HG03460 (cell line): ENCODE measurements at regions not wholly inside any gene's neighbourhood (a gene's known extent, or its start where the extent isn't known, plus 50 kb on each side); places are given as distances from the start of the nearest gene placed in this dataset.
A peak's percentile ranks its signal among the peaks of the same experiment; 100 is the strongest.

Source experiments
- ATAC-seq: cut with Tn5 transposase; IDR thresholded peaks from one replicate; pipeline ENCODE4 v1.9.1; 2021; ENCODE audit not compliant: unreplicated experiment

- no peak for ATAC-seq
Observed at GRCh38 chr6:113620386-113620785, 236.8 kb upstream of the MARCKS start.

DNA sequence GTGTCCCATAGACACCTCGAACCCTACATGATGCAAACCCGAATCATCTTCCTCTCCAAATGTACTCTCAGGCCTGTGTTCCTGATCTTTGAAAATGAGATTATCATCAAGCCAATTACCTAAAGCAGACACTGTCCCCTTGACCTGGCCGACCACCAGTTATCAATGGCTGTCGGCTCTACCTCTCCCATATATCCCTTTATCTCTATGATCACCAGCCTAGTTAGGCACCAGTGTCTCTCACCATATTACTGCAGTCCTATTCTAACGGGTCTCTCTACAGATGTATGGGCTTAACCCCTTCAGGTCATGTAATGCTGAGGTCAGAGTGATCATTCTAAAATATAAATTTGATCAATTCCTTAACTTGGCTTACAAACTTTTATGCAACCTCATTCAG, 234.9 kb upstream of the MARCKS start:
- no peak for ATAC-seq

DNA sequence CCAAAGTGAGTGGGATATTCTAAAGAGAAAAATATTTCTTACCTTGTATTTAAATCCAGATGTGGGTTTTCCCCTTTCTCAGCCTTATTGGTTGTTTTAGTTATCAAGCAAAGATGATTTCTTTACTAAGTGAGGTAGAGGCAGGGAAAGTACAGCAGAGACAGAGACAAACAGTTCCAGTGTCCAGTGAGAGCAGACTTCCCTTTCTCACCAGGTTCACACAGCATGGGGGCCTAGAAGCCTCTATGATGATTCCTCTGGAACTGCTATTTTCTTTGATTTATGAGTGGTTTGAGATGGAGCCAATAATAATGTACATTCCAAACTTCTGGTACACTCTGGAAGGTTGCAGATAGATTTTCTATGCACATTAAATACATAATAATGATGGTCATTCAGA, 234.0 kb upstream of the MARCKS start:
- ATAC-seq: no peak

- ATAC-seq: peak; percentile 36
Observed at GRCh38 chr6:113625850-113626249, 231.3 kb upstream of the MARCKS start.

DNA sequence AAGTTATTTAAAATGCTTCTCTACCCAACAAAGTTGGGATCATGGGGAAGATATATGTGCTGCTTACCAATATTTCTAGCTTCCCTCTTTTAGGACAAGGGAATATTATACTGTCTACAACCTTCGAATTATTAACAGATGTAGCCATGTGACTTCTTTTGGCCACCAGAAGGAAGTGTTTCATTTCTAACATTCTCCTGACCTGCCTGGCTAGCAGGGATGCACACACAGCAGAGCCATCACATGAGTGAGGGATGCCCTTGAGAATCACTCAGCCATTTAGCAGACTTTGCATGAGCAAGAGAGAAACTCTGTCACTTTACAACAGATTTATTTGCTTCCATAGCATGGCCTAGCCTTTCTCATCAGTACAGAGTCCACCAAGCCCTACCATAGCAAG, 230.7 kb upstream of the MARCKS start:
- ATAC-seq: peak; percentile 35

- ATAC-seq: no peak
Observed at GRCh38 chr6:113627480-113627879, 229.7 kb upstream of the MARCKS start.

DNA sequence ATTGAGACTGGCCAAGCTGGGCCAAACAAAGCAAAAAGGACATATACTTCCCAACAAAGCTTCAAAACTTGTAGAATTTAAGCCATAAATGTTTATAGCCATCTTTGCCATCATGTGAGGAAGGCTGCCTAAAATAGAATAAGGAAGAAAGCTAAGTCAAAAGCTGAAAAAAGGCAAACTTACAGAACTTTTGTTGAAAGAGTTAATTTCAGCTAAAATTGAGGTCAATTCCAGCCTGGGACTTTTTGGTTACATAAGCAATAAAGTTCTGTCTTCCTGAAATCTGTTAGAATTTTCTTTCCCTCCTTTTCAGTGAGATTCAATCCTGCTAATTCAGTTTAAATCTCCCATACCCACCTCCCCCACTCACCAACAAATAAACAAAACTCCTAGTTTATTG, 227.9 kb upstream of the MARCKS start:
- no peak for ATAC-seq

DNA sequence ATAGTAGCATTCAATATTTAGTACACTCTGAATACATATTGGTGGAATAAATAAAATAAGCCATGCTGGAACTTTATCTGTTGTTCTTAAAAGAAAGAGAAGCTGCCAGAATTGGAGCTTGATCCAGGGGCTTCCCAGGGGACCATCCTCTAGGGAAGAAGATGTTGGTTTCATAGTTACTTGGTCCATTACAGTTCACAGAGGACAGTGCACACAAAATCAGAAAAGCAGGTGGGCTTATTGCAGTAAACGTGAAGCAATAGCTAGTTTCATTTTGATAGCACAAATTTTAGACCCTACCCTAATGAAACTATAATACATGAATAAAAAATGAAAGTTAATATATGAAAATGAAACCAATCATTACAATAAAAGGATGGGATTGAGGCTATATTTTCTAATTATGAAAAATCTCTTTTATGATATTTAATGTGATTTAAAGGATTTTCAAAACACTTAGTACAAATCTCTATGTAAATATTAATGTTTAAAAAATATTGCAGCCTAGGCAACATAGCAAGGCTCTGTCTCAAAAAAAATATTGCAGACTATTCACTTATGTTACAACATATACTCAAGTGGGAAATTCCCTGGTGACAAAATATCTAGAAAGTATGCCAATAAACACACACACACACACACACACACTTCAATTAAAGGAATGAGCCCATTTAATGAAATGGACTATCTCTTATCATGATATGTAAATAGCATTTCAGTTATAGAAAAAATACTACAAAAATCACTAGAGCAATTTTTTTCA, 227.0 kb upstream of the MARCKS start:
- no peak for ATAC-seq

DNA sequence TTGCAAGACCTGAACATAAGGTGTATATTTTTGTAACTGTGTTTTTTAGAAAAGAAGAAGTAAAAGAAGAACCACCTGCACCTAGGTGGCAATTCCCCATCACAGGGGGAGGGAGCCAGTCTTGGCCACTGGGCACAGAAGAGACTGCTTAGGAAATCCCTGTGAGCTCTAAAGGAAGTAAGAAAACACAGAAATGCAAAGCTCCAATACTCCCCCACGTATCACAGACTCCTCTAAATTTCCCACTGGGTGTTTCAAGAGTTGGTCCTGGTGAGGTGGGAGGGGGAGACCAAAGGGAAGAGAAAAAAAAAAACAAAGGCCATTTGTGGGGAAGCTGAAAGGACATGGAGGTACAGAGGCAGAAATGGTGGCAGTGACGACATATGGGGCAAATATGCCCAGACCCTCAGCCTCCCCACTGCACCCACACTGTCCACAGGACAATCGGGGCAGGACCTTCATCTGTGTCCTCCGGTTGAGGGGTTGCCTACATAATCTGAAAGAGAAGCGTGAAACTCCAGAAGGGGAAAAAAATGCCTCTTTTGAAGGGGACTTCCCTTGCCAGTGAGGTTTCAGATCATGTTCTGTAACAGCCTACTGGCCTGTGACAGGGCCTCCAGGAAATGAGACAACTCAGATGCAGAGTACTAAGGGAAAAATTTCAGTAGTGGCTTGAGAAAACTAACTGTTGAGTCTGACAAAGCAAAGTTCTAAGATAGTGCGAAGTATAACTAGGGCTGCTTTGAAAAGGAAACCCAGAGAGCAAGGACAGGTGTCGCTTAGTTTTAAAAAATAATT, 226.2 kb upstream of the MARCKS start:
- ATAC-seq: peak; percentile 51

GRCh38 chr6:113631666-113632065, 225.5 kb upstream of the MARCKS start:
- no peak for ATAC-seq

DNA sequence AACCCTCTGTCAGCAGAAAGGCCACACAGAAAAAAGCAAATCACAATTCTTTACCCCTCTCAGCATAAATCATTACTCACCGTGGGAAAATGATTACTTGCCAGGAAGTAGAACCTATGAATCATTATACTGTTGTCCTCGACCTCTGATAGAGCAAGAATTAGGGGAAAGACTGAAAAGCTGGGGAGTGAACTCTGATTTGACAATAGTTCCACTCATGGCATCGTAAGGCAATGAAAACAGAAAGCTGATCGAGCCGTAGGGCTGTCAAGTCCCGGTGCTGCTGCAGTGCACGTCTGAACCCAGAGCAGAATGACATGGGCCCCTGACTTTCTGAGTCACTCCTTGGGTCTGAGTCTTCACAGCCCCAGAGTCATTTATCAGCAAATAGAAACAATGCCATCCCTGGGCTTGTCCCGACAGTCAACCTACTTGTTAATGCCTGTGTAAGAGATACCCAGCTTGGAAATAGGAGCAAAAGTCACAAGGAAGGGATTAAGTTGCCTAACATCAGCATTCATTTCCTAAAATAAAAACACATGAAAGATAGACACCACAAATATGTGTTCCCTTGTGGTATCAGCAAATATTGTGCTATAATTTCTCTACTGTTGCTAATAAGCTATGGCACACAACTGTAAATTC, 224.8 kb upstream of the MARCKS start:
- peak; percentile 37 for ATAC-seq

DNA sequence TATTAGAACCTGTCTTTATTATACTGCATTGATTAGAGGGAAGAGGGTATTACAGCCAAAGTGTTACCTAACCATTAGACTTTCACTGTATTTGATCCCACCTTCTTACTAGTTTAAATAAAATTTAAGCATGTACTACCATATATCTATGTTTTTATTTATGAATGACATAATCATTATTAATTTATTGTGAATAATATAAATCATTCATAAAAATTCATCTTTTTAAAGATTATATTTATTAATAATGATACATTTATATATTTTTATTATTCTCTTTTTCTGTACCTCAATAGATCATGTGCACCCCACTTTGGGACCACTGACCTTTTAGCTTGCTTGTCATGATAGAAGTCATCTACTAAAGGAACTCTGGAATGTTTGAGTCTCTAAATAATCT, 223.5 kb upstream of the MARCKS start:
- no peak for ATAC-seq

DNA sequence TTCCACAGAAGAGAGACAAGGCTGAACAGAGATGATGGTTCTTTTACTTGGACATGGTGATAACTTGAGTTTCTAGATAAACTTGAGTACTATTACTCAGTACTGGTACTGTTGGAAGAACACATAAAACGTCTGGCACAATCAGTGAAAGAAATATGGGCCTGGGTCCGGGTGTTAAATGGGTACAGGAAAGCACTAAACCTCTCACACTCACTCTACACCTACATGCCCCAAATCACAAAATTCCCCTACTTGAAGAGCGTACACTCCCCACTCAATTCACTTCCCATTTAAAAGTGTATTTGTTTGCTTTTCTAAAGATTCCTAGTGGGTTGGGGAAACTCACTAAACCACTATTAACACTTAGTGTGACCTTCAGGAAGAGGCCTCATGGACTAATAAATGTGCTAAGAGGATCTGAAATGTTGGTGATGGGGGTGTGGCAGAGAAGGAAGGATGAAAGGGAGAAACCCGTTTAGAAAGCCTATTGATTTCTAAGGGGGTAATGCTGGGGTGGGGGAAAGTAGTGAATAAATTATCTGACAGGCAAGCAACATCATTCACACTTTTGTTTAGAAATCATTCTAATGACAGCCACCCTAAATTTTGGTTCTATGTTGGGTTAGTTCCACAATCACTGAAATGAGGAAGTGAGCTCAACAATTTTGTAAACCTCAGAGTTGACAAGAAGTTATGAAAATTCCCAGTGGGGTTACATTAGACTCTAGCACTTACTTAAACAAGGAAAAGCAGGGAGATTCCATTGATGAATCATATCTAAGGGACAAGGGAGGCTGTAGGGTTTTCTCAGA, 222.6 kb upstream of the MARCKS start:
- ATAC-seq: peak; percentile 22

GRCh38 chr6:113635222-113635986, 221.7 kb upstream of the MARCKS start:
- ATAC-seq: no peak

DNA sequence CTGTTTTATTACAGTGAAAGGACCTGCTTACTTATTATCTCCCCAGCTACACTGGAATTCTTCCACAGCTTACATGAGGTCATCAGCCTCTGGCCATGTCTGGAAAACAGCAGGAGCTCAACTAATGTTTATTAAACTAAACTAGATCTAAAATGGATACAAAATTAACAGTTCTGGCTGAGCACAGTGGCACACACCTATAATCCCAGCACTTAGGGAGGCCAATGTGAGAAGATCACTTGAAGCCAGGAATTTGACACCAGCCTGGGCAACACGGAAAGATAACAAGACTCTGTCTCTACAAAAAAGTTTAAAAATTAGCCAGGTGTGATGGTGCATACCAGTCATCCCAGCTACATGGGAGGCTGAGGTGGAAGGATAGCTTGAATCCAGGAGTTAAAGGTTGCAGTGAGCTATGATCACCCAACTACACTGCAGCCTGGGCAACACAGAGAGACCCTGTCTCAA, 220.8 kb upstream of the MARCKS start:
- no peak for ATAC-seq

- ATAC-seq: no peak
Observed at GRCh38 chr6:113640051-113640450, 217.1 kb upstream of the MARCKS start.

GRCh38 chr6:113642001-113642713, 215.0 kb upstream of the MARCKS start:
- no peak for ATAC-seq

GRCh38 chr6:113642714-113643406, 214.3 kb upstream of the MARCKS start:
- peak; percentile 97 for ATAC-seq

DNA sequence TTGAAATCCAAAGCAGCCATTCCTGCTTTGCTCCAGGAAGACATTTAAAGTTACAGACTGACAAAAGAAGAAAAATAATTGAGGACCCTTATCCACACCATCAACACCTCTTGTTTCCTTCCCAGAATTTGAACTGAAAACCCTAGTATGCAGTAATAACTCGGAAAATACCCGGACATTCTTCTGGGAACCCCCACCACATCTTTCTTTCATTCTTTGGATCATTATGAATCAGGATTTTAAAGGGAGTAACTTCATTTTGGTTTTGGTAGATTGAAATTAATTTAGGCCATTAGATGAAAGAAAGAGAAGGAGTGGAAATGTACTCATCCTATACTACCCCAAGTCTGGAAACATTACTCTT, 213.8 kb upstream of the MARCKS start:
- no peak for ATAC-seq
